HCT116 (cell line): ENCODE measurements at regions not wholly inside any gene's neighbourhood (a gene's known extent, or its start where the extent isn't known, plus 50 kb on each side); places are given as distances from the start of the nearest gene placed in this dataset.

ENCODE experiments used
- ATF3 ChIP-seq: IDR thresholded peaks from 2 replicates; pipeline ENCODE4 v1.6.1; 2012
- CTCF ChIP-seq, 3 experiments: fragments of 200-600 bp in 1 of 3; sonication (generic) in 1 of 3; IDR thresholded peaks in 2 of 3; conservative IDR thresholded peaks in 1 of 3; 2 replicates each; pipeline ENCODE4 v1.5.1; 2012 to 2017; ENCODE audit warnings: low read depth in 2 of 3, low read length in 2 of 3, antibody characterized with exemption in 1 of 3, borderline replicate concordance in 1 of 3, control low read depth in 1 of 3, mild to moderate bottlenecking in 1 of 3, mixed read lengths in 1 of 3, mixed run types in 1 of 3, moderate library complexity in 1 of 3; ENCODE audit not compliant: insufficient read depth in 1 of 3
- EGR1 ChIP-seq: IDR thresholded peaks from 2 replicates; pipeline ENCODE4 v1.6.1; 2012; ENCODE audit warnings: low read depth
- EZH2 ChIP-seq: fragments of 200-600 bp; sonication (generic); IDR thresholded peaks from 2 replicates; pipeline ENCODE4 v1.6.1; 2017; ENCODE audit warnings: antibody characterized with exemption, mixed run types
- EZH2phosphoT487 ChIP-seq: fragments of 200-600 bp; IDR thresholded peaks from 2 replicates; pipeline ENCODE4 v1.6.1; 2018; ENCODE audit warnings: antibody characterized with exemption, borderline replicate concordance
- POLR2A ChIP-seq: IDR thresholded peaks from 2 replicates; pipeline ENCODE4 v1.7.0; 2011; ENCODE audit warnings: borderline replicate concordance; ENCODE audit not compliant: insufficient read depth, insufficient read length; ENCODE audit errors: extremely low read depth
- POLR2AphosphoS5 ChIP-seq: IDR thresholded peaks from 2 replicates; pipeline ENCODE4 v1.6.1; 2011; ENCODE audit warnings: mild to moderate bottlenecking, low read depth, low read length, moderate library complexity
- SP1 ChIP-seq: IDR thresholded peaks from 2 replicates; pipeline ENCODE4 v1.6.1; 2012; ENCODE audit warnings: low read depth

GRCh38 chr15:62510791-62511190, 345.7 kb upstream of the C2CD4B start:
- TF ChIP-seq POLR2AphosphoS5 (no peak), CTCF (IDR thresholded peaks at IDR 0.05 in 2 of 3, conservative IDR thresholded peaks at IDR 0.05 in 1 of 3; ENCODE audit: borderline replicate concordance in 1 of 3, insufficient read depth in 1 of 3, low read depth in 2 of 3, low read length in 2 of 3) (no peak), EZH2 (no peak), POLR2A (no peak), ATF3 (no peak), EGR1 (no peak), EZH2phosphoT487 (no peak), SP1 (no peak)
